ENCODE measurements at regions not wholly inside any gene's neighbourhood (a gene's known extent, or its start where the extent isn't known, plus 50 kb on each side); places are given as distances from the start of the nearest gene placed in this dataset.

DNA sequence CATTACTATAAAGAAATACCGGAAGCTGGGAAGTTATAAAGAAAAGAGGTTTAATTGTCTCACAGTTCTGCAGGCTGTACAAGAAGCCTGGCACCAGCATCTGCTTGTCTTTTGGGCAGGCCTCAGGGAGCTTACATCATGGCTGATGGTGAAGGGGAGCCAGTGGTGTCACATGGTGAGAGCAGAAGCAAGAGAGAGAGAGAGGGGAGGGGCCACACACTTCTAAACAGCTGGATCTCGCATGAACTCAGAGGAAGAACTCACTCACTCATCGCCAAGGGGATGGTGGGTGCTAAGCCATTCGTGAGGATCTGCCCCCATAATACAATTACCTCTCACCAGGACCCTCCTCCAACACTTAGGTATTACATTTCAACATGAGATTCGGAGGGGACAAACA lies 51.8 kb upstream of the ANKRD34C start:
- ATAC-seq (no peak), DNase-seq (no peak)

DNA sequence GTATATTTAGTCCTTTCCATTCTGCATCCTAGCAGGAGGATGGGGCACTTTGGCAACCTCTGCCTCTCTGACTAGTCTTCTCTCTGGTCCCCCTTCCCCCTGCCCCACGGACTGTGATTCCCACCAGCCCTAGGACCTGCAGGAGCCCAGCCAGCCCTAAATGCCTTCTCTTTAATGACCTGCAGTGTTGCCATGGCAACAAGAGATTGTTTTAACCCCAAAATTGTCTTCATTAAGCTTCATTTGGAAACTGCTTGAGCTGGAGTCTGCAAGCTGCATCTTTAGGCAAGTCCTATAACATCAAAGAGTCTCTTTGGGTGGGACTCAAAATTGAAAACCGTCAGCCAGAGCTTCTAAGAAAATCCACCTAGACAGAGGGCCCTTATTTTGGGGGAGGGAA lies 59.7 kb upstream of the ANKRD34C start:
- DNase-seq = no peak
- no peak for ATAC-seq

DNA sequence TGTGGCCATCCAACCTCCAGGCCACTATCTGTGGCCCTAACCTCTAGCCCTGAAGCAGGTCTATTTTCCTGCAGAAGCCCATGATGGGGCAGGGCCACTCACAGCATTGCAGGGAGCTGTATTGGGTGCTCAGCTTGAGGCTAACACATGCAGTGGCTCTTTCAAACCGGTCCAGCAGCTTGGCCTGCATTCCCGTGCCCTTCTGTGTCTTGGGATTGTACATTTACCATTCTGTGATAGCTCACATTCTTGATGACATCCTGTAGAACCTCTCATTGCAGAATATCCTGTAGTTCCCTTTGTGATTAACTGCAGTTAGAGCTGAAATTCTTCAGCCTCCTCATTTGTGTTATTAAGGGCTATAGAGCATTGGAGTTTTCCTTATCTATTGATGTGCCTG lies 60.8 kb upstream of the ANKRD34C start:
- ATAC-seq = no peak
- no peak for DNase-seq

DNA sequence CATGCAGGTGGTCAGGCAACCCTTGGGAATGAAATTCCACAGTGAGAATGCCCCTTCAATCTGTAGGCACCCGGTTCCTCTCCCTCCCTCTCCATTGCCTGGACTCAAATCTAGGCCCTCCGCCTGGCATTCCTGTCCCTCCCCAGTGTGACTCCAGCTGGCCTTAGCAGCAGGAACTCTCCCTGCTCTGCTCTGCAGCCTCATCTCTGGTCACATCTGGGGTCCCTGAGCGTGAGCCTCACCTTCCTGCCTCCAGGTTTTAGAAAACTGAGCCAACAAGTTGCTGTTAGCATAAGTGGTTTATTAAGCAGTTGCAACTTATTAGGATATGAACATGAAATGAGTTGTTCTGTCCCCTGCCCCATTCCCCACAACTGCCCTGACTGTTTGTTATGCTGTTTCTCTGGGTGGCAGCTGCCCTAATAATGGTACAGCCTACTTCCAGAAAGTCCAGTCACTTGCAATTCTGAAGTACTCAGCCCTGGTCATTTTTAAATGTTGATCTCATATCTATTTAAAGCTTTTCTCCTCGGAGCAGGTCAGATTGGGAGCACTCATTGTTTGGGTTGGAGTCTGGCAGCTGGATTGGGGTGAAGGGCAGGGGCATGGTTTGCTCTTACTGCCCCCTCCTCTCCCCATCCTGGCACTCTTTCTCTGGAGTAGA lies 63.0 kb upstream of the ANKRD34C start:
- DNase-seq (no peak), ATAC-seq (no peak)

DNA sequence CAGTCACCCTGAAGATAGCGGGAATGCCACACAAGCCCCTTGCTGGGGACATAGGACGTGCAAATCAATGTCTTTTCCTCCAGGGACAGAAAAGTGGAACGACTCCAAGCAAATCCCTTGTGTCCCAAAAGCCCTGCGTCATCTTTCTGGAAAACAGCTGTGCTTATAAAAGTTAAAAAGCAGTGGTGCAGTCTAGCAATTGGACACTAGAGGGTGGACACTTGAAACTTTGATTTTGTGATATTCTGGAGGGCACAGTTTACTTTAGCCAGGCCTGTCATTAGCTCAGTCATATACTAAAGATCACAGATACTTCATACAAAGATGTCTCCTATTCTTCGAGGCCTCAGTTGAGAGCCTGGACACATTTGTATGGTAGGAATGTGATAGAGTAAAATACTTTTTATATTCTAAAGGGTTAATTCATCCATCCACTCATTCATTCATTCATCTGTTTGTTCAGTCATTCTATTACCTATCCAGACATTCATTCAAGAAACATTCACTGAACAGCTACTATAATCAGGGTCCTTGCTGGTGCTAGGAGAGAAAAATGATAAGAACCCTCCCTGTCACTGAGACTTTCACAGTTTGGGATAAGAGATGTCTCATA lies 63.8 kb upstream of the ANKRD34C start:
- DNase-seq (no peak), ATAC-seq (no peak)

DNA sequence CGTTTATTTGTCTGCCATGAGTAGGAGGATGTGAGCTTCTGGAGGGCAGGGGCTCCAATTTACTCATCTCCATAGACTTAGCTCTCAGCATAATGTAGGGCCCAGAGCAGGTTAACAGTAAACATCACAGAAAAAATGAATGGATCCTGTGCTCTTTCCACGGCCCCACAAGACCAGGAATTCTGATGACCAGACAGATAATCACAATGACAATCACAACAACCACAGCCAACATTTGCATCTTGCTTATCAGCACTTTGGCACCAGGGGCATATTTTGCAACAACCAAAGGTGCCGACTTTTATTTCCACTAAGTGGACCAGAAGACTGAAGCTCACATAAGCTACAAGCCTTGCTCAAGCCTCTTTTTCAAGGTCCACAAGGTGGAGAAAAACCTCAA lies 68.9 kb upstream of the ANKRD34C start:
- ATAC-seq (no peak), DNase-seq (no peak)

DNA sequence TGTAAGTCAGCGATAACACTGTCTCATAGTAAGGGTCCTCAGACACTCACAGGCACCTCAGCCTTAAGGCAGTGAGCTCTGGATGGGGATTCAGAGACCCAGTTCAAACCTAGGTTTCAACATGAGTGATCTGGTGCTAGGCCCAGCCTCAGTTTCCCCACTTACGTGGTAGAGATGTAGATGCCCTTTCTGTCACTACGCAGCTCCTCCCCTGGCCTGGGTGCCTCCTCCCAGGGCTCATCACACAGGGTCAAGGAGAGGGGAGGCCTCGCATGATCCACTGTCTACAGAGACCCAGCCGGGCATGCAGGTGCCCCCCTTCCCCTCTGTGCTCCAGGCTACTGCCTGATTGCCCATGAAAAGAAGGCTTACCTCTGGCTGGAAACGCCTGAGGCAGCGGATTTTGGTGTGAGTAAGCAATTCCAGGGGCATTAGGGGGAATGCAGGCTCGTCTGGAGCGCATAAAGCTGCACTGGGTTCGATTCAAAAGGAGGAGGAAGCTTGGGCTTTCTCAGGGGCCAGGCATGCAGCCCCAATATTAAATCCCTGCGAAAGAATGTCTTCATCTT lies 69.8 kb upstream of the ANKRD34C start:
- ATAC-seq (no peak), DNase-seq (no peak)

DNA sequence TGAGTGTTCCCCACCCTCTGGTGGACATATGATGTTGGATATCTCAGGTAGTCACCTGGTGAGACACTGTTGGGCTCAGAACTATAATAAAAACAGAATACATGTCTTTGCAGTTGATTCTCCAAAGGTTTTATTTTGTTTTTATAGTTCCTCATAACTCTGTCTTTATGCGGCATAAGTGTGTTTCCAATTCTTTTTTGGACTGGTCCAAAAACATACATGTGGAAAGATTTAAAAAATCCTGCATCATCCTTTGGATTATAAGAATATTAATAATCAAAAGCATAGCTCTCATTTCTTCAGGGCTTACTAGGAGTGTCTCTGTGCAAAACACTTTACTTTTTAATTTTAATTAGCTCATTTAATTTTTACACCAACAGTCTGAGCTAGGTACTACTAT lies 71.0 kb upstream of the ANKRD34C start:
- ATAC-seq (no peak), DNase-seq (no peak)

DNA sequence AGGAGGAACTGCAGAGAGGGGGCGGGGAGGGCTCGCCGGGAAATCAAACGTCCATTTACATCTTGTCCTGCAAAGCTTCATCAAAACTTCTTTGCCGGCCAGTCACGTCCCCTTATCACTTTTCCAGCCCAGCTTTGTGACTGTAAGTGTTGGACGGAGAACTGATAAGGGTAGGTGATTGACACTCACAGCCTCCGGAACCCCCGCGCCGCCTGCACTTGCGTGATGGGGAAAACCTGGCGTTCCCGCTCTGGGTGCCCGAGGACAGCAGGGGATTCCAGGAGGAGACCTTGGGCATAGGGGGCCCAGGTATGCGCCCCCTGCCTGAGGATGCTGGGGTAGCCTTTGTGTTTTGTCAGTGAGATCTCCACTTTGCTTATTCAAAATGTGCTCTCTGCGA lies 72.8 kb upstream of the ANKRD34C start:
- ATAC-seq (no peak), DNase-seq (no peak)

DNA sequence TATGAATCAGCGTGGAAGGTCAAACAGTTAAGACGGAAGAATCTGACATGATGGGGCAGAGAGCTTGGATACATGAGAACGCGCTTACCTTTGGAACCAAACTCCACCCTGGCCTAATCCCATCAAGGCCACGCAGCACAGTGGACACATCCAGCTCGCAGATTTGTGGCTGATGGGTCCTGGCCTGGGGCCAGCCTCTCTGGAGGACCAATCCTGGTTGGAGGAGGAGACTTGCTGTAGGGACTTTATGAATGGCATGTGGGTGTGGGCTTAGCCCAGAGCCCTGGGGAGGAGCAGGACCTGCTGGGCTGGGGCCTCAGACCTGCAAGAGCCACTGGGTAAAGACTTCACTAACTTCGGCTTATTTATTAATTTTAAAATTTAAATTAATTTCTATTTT lies 73.4 kb upstream of the ANKRD34C start:
- DNase-seq (no peak), ATAC-seq (no peak)

DNA sequence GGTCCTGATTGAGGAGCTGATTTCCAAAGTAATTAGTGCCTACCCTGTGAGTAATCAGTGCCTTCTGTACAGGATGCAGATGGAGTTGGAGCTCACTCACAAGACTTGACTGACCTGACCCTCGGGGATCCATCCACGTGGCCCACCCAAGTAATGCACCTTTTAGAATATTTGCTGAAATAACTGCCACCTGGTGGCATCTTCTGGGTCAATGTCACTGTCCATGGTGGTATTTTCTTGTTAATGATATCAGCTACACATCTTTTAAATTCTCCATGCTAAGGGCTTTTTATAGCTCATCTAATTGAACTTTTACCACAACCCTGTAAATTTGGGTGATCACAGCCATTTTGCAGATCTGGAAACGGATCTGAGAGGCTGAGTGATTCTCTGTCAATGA lies 74.3 kb upstream of the ANKRD34C start:
- DNase-seq = no peak
- no peak for ATAC-seq

DNA sequence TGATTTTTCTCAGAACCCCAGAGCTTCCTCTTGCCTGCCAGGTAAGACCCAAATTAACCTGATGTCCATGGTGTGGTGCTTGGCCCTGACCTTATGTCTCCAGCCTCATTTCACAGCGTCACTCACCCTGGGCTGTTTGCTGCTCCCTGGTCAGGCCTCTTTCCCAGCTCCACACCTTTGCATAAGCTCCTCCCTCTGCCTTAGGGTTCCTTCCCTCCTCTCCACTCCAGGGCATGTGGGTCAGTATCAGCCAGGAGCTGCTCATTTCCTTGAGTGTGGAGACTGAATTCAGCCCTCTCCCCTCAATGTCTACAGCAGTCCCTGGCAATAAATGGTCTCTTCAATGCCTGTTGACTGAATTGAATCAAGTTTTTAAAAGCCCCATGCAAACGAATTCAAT lies 75.6 kb upstream of the ANKRD34C start:
- ATAC-seq (no peak), DNase-seq (no peak)

DNA sequence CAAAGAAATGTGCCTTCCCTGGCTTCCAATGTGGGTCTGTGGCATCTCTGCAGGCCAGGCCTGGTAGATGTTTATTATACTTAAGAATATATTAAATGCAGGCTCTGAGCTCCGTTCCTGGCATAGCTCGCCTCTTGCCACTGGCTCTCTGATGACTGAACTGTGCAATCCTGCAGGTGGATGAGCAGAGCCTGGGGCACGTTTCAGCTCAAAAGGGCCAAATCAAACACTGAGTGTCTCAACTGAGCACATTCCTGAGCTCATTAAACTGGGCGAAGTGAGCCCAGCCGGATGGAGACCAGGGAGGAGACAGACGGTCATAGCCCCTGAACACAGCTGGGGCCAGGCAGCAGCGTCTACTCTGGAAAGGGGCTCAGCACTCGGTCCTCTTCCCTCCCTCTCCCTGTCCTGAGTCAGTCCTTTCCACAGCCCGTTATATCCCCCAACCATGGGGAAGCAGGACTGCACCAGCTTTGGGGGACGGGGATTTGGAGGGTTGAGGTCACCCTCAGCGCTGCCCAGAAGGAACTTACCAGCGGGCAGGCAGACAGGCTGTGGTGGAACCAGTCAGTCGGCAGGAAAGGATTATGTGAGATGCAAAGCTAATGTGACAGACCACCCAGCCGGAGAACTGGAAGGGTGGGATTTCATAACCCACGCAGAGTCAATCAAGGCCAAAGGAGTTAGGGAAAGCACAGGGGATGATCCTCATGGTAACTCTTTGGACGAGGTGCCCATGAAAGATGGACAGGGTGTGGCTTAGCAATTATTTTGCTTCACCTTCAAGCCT lies 77.4 kb upstream of the ANKRD34C start:
- no peak for DNase-seq
- ATAC-seq = no peak

DNA sequence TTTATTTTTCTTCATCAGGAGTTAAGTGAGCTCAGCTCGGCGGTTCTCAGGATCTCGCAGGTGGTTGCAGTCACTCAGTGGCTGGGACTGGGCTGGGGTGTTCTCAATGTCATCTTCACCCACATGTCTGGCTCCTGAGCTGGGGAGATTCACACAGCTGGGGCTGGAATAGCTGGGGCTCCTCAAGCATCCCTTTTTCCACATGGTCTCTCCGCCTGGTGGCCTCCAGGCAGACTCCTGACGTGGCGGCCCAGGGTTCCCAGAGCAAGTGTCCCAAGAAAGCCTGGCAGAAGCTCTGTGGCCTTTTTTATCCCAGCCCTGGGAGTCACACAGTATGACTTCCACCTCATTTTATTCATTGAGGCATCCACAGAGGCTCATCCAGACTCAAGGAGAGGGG lies 84.1 kb upstream of the ANKRD34C start:
- no peak for DNase-seq
- no peak for ATAC-seq

DNA sequence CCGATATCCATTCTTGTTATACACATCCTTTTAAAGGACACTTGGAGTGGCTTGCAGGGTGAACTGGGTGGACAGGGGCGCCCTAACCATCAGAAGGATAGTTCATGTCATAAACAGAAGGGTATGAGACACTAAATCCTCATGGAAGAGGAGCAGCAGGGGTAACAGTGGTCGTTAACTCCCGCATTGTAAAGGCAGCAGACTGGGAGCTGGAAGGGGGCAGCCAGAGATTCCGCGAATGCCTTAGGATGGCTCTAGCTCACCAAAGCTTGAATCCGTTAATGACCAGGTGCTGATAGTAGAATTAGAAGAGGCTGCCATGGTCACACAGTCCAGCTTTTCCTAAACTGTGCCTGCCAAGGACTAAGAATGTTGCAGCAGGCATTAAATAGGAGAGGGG lies 85.2 kb upstream of the ANKRD34C start:
- ATAC-seq (no peak), DNase-seq (no peak)

DNA sequence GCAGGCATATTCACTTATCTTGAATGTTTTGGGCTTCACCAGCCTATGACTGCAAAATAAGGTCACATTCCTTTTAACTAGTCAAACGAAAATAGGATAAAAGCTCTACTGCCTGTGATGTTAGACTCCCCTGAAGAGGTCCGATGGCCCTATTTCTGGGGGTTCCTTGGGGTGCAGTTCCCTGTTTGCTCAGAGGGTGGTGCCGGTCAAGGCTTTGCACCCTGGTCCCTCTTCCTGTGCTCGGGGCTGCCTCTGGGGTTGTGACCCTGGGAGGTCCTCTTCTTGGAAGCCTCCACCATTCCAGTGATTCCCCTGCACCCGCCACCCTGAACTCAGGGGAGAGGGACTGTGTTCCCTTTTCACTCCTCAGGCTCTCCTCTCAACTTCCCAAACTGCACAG lies 86.7 kb upstream of the ANKRD34C start:
- no peak for ATAC-seq
- no peak for DNase-seq

DNA sequence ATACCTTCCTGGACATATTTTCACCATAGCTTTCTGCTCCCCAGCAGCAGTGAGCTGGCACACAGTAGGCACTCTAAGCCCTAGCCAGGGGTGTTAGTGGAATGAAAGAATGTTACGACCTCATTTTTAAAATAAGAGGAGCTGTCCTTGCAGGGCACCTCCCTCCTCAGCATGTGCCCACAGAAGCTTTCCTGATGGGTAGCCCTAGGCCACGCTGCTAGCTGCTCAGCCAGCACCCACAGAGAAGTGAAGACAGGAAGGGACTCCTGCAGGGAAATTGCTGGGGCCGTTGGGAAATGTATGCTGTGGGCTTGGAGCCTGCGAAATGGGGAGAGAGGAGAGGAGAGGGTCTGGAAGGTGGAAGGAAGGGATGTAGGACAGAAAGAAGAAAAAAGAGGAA lies 87.3 kb upstream of the ANKRD34C start:
- ATAC-seq (no peak), DNase-seq (no peak)

DNA sequence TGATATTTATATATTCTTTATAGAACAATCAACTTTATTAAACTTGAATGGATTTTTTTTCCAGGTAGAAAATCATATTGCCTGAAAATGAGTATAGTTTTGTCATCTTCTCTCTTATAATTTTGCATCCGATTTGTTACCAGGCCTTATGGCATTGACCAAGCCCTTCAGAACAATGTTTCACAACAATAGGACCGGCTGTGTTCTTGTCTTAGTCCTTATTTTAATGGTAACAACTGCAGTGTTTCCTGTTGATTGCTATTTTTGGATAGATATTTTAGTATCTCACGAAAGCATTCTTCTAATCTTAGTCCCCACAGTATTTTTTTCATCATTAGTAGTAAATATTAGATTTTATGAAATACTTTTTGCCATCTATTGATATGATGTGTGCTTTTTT lies 88.1 kb upstream of the ANKRD34C start:
- DNase-seq (no peak), ATAC-seq (no peak)

DNA sequence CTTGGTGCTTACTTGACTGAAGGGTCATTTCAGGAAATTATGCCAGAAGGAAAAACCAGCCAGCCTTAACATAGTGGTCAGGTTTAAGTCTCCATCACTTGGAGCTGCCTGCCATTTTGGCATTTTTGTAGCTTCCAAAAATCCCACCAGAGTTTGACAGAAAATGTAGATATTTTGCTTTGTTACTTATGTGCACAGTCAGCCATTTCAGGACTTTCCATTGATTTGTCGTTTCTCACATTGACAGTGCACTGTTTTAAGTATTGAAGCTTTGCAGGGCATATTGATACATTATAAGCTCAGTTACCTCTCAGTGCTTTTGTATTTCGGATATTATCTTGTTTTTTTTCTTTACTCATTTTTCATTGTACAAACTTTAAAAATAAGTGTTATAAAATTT lies 89.0 kb upstream of the ANKRD34C start:
- DNase-seq (no peak), ATAC-seq (no peak)

DNA sequence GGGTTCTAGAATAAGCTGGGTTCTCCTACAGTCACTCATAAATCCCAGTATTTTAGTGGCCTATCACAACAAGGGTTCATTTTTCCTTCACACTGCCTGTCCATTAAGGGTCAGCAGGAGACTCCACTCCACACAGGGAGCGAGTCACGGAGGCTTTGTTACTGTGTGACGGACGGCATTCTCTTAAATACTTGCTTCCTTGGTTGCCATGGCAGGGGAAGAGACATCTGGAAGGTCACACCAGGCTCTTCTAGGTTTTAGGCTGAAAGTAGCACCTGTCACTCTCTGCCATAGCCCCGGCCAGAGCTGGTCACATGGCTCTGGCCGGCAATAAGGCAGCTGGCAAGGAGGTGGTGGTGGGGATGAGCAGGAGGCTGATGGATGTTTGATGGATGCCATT lies 89.4 kb upstream of the ANKRD34C start:
- ATAC-seq = no peak
- DNase-seq = no peak

DNA sequence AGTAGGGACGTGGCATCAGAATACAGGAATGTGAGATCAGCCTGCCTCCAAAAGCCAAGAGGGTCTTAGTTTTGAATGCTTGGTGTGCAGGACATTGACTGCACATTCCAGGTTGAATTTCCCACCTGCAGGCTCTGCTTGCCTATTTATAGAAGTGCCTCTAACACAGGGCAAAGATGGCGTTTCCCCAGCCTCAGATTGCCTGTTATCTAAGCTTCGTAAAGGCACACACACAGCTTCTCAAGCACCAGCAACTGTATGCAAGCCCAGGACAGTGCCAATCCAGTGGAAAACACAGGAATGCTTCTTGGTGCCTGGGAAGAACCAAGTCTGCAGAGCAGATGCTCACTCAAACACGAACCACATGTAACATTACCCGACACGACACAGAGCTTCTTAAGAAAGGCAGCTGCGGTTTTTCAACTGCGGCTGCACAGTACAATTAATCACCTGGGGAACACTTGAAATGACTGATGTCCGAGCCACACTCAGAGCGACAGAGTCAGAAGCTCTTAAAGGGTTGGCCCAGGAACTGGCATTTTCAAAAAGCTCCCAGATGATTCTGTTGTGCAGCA lies 90.0 kb upstream of the ANKRD34C start:
- ATAC-seq (no peak), DNase-seq (no peak)

DNA sequence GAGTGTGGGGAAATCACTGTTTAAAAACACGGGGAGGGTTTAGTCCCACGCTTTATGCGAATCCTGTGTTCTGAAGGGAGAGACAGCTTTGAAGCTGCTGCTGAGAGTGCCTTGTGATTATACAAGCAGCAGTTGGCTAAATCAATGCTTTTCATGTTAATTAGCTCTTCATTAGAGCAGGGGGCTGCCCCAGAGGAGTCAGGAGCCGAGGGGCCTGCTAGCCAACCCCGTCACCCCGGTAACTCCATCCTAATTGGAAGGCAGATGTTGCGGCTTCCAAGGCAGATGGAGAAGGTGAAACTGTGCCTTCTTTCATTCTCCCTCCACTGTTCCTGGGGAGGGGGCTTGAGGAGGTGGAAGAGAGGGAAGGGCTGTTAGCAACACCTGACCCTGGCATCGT lies 92.4 kb upstream of the ANKRD34C start:
- ATAC-seq (no peak), DNase-seq (no peak)

DNA sequence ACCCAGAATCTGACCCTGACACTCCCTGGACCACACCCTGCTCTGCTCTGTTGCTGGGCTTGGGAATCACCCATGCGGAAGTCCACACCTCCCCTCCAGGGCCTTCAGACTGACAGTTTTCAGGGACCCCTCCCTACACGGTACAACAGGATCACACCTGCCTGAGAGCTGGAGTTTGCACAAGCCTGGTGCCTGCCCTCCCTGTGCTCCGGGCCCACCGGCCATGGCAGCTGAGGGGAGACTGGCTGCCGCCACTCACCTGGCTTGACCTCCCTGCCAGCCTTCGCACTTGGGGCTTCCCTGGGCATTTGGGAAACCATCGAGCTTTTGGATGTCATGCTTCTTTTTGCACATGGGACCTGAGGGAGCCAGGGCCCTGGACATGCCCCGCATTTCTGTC lies 95.9 kb upstream of the ANKRD34C start:
- ATAC-seq (no peak), DNase-seq (no peak)

Data from stimulated activated naive CD8-positive, alpha-beta T cell treated with anti-CD3 and anti-CD28 coated beads, Interleukin-15, Interleukin-2, amounts not matched to agents 100 U/mL and 50 U/mL, for 24 hours (primary cell).